ENCODE measurements at regions not wholly inside any gene's neighbourhood (a gene's known extent, or its start where the extent isn't known, plus 50 kb on each side); places are given as distances from the start of the nearest gene placed in this dataset.
A peak's percentile ranks its signal among the peaks of the same experiment; 100 is the strongest.

DNA sequence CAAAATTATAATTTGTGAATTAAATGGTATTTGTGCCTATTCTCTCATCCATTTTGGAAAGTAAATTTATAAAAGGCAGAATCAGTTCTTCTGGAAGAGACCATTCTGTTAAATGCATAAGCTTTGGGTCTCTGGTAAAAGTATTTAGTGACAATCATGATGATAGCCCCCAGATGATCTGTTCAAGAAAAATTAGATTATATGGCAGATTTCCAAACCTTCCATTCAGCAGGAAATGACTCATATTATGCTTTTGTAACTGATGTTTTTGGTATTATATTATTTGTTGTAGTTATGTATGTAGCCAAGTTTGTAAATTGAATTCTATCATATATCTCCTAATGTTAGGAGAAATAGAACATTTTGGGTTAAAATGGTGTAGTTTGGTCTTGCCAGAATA is 340.8 kb upstream of the DPH6 start:
- intact Hi-C loops (cut with micrococcal nuclease), result no loop called here
- DNase-seq (peak; percentile 62), ATAC-seq (ENCODE audit: low read depth) (no peak)
- Histone ChIP-seq H3K4ac (ENCODE audit: low read depth, low read length) (no peak overlapping the region), H4K8ac (ENCODE audit: low read depth in 2 of 2, low read length in 2 of 2) (no peak overlapping the region), H3K36me3 (ENCODE audit: control insufficient read depth, insufficient read depth, low read length) (no peaks in the 10 kb centered on the region), H3K27me3 (ENCODE audit: control insufficient read depth, insufficient read depth, low read length) (no peaks in the 10 kb centered on the region), H3K56ac (ENCODE audit: extremely low read depth, insufficient read depth, low read length) (no peak overlapping the region), H3K23ac (ENCODE audit: low read depth, low read length) (no peak overlapping the region), H3K18ac (ENCODE audit: low read depth, low read length) (no peak overlapping the region), H2AK5ac (ENCODE audit: low read depth, low read length) (no peak overlapping the region), H2AK9ac (replicated peaks; ENCODE audit: low read depth, low read length, poor library complexity) (no peak overlapping the region), H2BK5ac (ENCODE audit: low read depth, low read length, poor library complexity, severe bottlenecking) (no peak overlapping the region), H3K27ac (ENCODE audit: insufficient read depth, low read length) (no peak overlapping the region), H3K4me2 (ENCODE audit: low read depth, low read length) (no peak overlapping the region), H3K79me1 (ENCODE audit: low read depth in 1 of 2, low read length in 2 of 2) (no peaks in the 10 kb centered on the region), H3K9ac (ENCODE audit: low read depth, low read length) (no peak overlapping the region), H3K9me3 (ENCODE audit: control insufficient read depth, insufficient read depth, low read length) (no peaks in the 10 kb centered on the region), H3K14ac (replicated peaks; ENCODE audit: low read depth, low read length) (no peak overlapping the region), H4K20me1 (ENCODE audit: insufficient read depth, low read length) (no peaks in the 10 kb centered on the region), H4K5ac (ENCODE audit: low read depth, low read length) (no peak overlapping the region), H3K4me3 (ENCODE audit: insufficient read depth, low read depth, low read length) (no peak overlapping the region), H2BK20ac (ENCODE audit: low read depth, low read length) (no peak overlapping the region), H3K4me1 (ENCODE audit: control insufficient read depth, insufficient read depth, low read length) (no peaks in the 10 kb centered on the region), H2BK15ac (ENCODE audit: low read depth, low read length) (no peak overlapping the region), H2AFZ (replicated peaks; ENCODE audit: low read length, poor library complexity) (no peak overlapping the region), H2BK120ac (ENCODE audit: low read depth, low read length) (no peak overlapping the region), H3K9me1 (ENCODE audit: insufficient read depth, low read length) (0 out of 2 replicates have a peak, but pooled peaks cover 3% of the 10 kb centered on the region), H4K91ac (ENCODE audit: insufficient read depth, low read depth, low read length) (no peak overlapping the region)
- no TSS peak for BruUV-seq (replicated peaks)
- ChIA-PET POLR2A (ENCODE audit: unreplicated experiment) (no interaction called here), CTCF (no interaction called here)
- in situ Hi-C loops (cut with MboI; ENCODE audit: low sequenced_read_pairs), result no loop called here
- dilution Hi-C loops (cut with HindIII; ENCODE audit: low sequenced_read_pairs, unreplicated experiment), result no loop called here
- no peak for TF ChIP-seq RCOR1 (IDR thresholded peaks at IDR 0.05; ENCODE audit: insufficient replicate concordance, low read length)
- TF ChIP-seq, protein P1, sequence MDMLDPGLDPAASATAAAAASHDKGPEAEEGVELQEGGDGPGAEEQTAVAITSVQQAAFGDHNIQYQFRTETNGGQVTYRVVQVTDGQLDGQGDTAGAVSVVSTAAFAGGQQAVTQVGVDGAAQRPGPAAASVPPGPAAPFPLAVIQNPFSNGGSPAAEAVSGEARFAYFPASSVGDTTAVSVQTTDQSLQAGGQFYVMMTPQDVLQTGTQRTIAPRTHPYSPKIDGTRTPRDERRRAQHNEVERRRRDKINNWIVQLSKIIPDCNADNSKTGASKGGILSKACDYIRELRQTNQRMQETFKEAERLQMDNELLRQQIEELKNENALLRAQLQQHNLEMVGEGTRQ (IDR thresholded peaks at IDR 0.05; ENCODE audit: low read depth, low read length), result no peak

Measured in IMR-90 (cell line).